ENCODE measurements at regions not wholly inside any gene's neighbourhood (a gene's known extent, or its start where the extent isn't known, plus 50 kb on each side); places are given as distances from the start of the nearest gene placed in this dataset.
"Not testable (repeated sequence)": the region's sequence is repeated elsewhere in the genome, so short reads cannot be mapped to it uniquely, and the experiment has no call there.

GRCh38 chr16:29307598-29308507 lies 98.7 kb downstream of the NPIPB11 start:
- Histone ChIP-seq H3K27me3 (ENCODE audit: control insufficient read depth, insufficient read depth, low read length) (peaks cover 2% of the 10 kb centered on the region), H3K36me3 (ENCODE audit: control insufficient read depth, insufficient read depth, low read length) (no peaks in the 10 kb centered on the region), H3K4me3 (ENCODE audit: low read depth, low read length) (no peak overlapping the region)
- no peak for DNase-seq (ENCODE audit: low read depth)
- TF ChIP-seq CTCF (IDR thresholded peaks at IDR 0.05; ENCODE audit: insufficient read depth, low read length, poor library complexity, severe bottlenecking), result no peak

DNA sequence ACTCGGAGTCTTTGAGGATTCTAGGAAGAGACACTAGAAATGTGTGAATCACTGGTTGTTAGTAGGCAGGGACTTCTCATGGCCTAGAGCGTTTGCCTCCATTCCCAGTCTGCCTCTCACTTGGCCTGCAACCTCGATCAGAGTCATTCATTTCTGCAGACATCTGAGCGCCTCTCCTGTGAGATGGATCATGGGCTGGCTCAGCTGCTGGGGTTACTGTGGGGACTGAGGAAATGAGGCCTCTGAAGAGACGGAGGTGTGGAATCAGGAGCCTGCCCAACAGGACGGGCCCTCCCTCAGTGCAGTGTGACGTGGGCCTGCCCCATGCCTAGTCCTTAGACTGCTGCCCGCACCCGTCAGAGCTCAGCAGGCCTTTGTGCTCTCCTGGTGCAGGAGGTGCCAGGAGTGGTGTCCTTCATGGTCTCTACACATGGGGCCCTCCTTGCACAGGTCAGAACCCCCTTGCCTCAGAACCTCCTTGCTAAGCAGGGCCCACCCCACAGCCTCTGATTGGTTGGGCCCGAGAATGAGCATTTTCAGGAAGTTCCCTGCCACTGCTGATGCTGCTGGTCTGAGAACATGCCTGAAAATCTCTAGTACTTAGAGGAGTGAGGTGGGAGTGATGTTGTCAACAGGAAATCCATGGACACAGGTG lies 99.4 kb downstream of the NPIPB11 start:
- TF ChIP-seq CTCF (IDR thresholded peaks at IDR 0.05; ENCODE audit: insufficient read depth, low read length, poor library complexity, severe bottlenecking), result no peak
- H3K27me3 ChIP-seq (ENCODE audit: control insufficient read depth, insufficient read depth, low read length), result peaks cover 2% of the 10 kb centered on the region
- H3K4me3 ChIP-seq (ENCODE audit: low read depth, low read length), result no peak overlapping the region
- no peaks in the 10 kb centered on the region for H3K36me3 ChIP-seq (ENCODE audit: control insufficient read depth, insufficient read depth, low read length)
- no peak for DNase-seq (ENCODE audit: low read depth)

DNA sequence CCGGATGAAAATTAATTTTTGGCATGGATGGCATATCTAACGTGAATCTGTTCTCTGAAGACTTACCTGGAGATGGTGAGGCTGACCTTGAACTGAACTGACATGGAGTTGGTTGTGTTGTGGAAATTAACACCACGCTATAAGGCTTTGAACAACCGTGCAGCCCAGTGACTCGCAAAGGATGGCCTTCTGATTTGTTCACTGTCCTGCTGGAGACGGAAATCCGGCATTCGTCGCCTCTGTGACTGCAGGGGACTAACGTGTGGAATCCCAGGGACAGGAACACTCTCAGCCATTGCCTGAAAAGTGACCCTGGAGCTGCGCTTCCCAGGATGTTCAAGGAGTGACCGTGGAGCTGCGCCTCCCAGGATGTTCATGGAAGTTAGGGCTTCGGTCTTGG lies 100.3 kb downstream of the NPIPB11 start:
- H3K4me3 ChIP-seq (ENCODE audit: low read depth, low read length), result no peak overlapping the region
- no peak for DNase-seq (ENCODE audit: low read depth)
- no peaks in the 10 kb centered on the region for H3K27me3 ChIP-seq (ENCODE audit: control insufficient read depth, insufficient read depth, low read length)
- no peaks in the 10 kb centered on the region for H3K36me3 ChIP-seq (ENCODE audit: control insufficient read depth, insufficient read depth, low read length)
- no peak for TF ChIP-seq CTCF (IDR thresholded peaks at IDR 0.05; ENCODE audit: insufficient read depth, low read length, poor library complexity, severe bottlenecking)

- not testable (repeated sequence) for H3K27me3 ChIP-seq (ENCODE audit: control insufficient read depth, insufficient read depth, low read length); DNase-seq (ENCODE audit: low read depth); H3K4me3 ChIP-seq (ENCODE audit: low read depth, low read length); H3K36me3 ChIP-seq (ENCODE audit: control insufficient read depth, insufficient read depth, low read length)
Measured at GRCh38 chr16:29305018-29305417, 101.5 kb downstream of the NPIPB11 start.

GRCh38 chr16:29304251-29304650 lies 102.3 kb downstream of the NPIPB11 start:
- Histone ChIP-seq H3K4me3 (ENCODE audit: low read depth, low read length) (no peak overlapping the region), H3K27me3 (ENCODE audit: control insufficient read depth, insufficient read depth, low read length) (no peaks in the 10 kb centered on the region), H3K36me3 (ENCODE audit: control insufficient read depth, insufficient read depth, low read length) (no peaks in the 10 kb centered on the region)
- no peak for TF ChIP-seq CTCF (IDR thresholded peaks at IDR 0.05; ENCODE audit: insufficient read depth, low read length, poor library complexity, severe bottlenecking)
- DNase-seq (ENCODE audit: low read depth), result no peak

DNA sequence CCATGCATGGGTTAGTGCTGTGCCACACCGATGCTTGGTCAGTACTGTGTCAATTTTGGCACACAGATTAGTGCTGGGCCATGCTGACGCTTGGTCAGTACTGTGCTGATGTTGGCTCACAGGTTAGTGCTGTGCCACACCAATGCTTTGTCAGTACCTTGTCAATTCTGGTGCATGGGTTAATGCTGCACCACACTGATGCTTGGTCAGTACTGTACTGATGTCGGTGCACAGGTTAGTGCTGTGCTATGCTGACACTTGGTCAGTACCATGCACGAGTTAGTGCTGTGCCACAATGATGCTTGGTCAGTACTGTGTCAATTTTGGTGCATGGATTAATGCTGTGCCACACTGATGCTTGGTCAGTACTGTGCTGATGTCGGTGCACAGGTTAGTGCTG lies 103.0 kb downstream of the NPIPB11 start:
- DNase-seq (ENCODE audit: low read depth), result no peak
- H3K27me3 ChIP-seq (ENCODE audit: control insufficient read depth, insufficient read depth, low read length), result no peaks in the 10 kb centered on the region
- no peaks in the 10 kb centered on the region for H3K36me3 ChIP-seq (ENCODE audit: control insufficient read depth, insufficient read depth, low read length)
- no peak overlapping the region for H3K4me3 ChIP-seq (ENCODE audit: low read depth, low read length)
- no peak for TF ChIP-seq CTCF (IDR thresholded peaks at IDR 0.05; ENCODE audit: insufficient read depth, low read length, poor library complexity, severe bottlenecking)
